HEK293T (cell line): ENCODE measurements at regions not wholly inside any gene's neighbourhood (a gene's known extent, or its start where the extent isn't known, plus 50 kb on each side); places are given as distances from the start of the nearest gene placed in this dataset.

Experiments used
- ARNT ChIP-seq: fragments of 450-650 bp; IDR thresholded peaks from 2 replicates; pipeline ENCODE4 v1.6.1; 2017; ENCODE audit warnings: mild to moderate bottlenecking
- FOXA1 ChIP-seq: fragments of 450-650 bp; IDR thresholded peaks from 2 replicates; pipeline ENCODE4 v1.6.1; 2016; ENCODE audit warnings: mild to moderate bottlenecking
- FOXK2 ChIP-seq: fragments of 450-650 bp; IDR thresholded peaks from 2 replicates; pipeline ENCODE4 v1.6.1; 2016; ENCODE audit warnings: mild to moderate bottlenecking
- L3MBTL2 ChIP-seq: fragments of 450-650 bp; conservative IDR thresholded peaks from 2 replicates; pipeline ENCODE4 v1.6.1; 2016; ENCODE audit warnings: mild to moderate bottlenecking
- PKNOX1 ChIP-seq: fragments of 450-650 bp; IDR thresholded peaks from 2 replicates; pipeline ENCODE4 v1.6.1; 2016
- SUZ12 ChIP-seq: fragments of 450-650 bp; IDR thresholded peaks from 2 replicates; pipeline ENCODE4 v1.6.1; 2016; ENCODE audit warnings: mild to moderate bottlenecking

- TF ChIP-seq L3MBTL2 (no peak), SUZ12 (no peak), ARNT (no peak), PKNOX1 (no peak), FOXA1 (no peak), FOXK2 (no peak)
Observed at GRCh38 chr2:145036421-145037011, 516.6 kb upstream of the ZEB2 start.
